ENCODE measurements at regions not wholly inside any gene's neighbourhood (a gene's known extent, or its start where the extent isn't known, plus 50 kb on each side); places are given as distances from the start of the nearest gene placed in this dataset.

- Histone ChIP-seq H3K56ac (ENCODE audit: insufficient read length, low read depth, low read length) (no peak overlapping the region), H3K27ac (ENCODE audit: insufficient read length, low read depth, low read length) (no peak overlapping the region), H3K14ac (ENCODE audit: insufficient read depth, low read length) (no peak overlapping the region), H4K8ac (replicated peaks; ENCODE audit: insufficient read length, low read depth, low read length) (no peak overlapping the region), H3K9ac (ENCODE audit: extremely low read depth, insufficient read length, low read length) (no peak overlapping the region), H4K5ac (ENCODE audit: insufficient read length, low read depth, low read length) (no peak overlapping the region), H4K91ac (ENCODE audit: insufficient read length, low read depth, low read length) (no peak overlapping the region), H2AK5ac (ENCODE audit: insufficient read length, low read length) (no peak overlapping the region), H2BK15ac (ENCODE audit: low read depth, low read length) (no peak overlapping the region), H2AFZ (ENCODE audit: low read length) (no peak overlapping the region), H2BK12ac (ENCODE audit: insufficient read length, low read depth, low read length) (no peak overlapping the region), H2BK20ac (ENCODE audit: low read depth, low read length, poor library complexity, severe bottlenecking) (no peak overlapping the region), H3T11ph (ENCODE audit: low read length) (no peak overlapping the region), H3K79me2 (ENCODE audit: insufficient read depth, low read length) (no peaks in the 10 kb centered on the region), H3K9me3 (ENCODE audit: control insufficient read depth, low read depth, low read length) (no peaks in the 10 kb centered on the region), H2BK5ac (ENCODE audit: insufficient read length, low read length) (no peak overlapping the region), H3K23me2 (ENCODE audit: insufficient read length, low read depth, low read length, poor library complexity, severe bottlenecking) (no peaks in the 10 kb centered on the region), H3K23ac (ENCODE audit: insufficient read length, low read depth, low read length) (no peak overlapping the region), H3K79me1 (ENCODE audit: insufficient read depth, low read depth, low read length, poor library complexity, severe bottlenecking) (no peaks in the 10 kb centered on the region), H3K4ac (ENCODE audit: low read depth, low read length) (no peak overlapping the region), H4K20me1 (ENCODE audit: control insufficient read depth, insufficient read depth, insufficient read length) (no peaks in the 10 kb centered on the region), H3K4me2 (ENCODE audit: insufficient read depth, insufficient read length, low read length) (no peak overlapping the region), H3K27me3 (ENCODE audit: insufficient read depth, low read length) (no peaks in the 10 kb centered on the region), H3K18ac (ENCODE audit: insufficient read length, low read depth, low read length) (no peak overlapping the region), H2BK120ac (ENCODE audit: low read depth, low read length, poor library complexity, severe bottlenecking) (no peak overlapping the region), H3K4me1 (ENCODE audit: insufficient read depth, low read length) (no peaks in the 10 kb centered on the region)
- no CpG with 5 or more reads among the region's 5 CpGs for WGBS (ENCODE audit: extremely low coverage, insufficient read length, low lambda C conversion rate)
- Mint-ChIP-seq H3K4me3 (no peak overlapping the region), H3K27ac (no peak overlapping the region), H3K36me3 (ENCODE audit: insufficient read depth in 1 of 3, low read depth in 3 of 3) (peaks cover 7 to 15% (median 8%) of the 10 kb centered on the region in 3 experiments), H3K9me3 (peaks cover 18 to 19% of the 10 kb centered on the region in 2 experiments), H3K27me3 (ENCODE audit: low read depth) (peaks cover 11% of the 10 kb centered on the region), H3K4me1 (no peaks in the 10 kb centered on the region)
- DNase-seq, result no peak
- no peak for TF ChIP-seq CTCF (conservative IDR thresholded peaks at IDR 0.05)
These were observed 70.5 kb downstream of the LINC01488 start for GRCh38 chr11:69551963-69552362.

Measured in H9 (cell line).